Astrocyte (in vitro differentiated cells and primary cell): ENCODE measurements at regions not wholly inside any gene's neighbourhood (a gene's known extent, or its start where the extent isn't known, plus 50 kb on each side); places are given as distances from the start of the nearest gene placed in this dataset.

ENCODE experiments used
- DNase-seq: peaks from one replicate; pipeline ENCODE4 v3.0.0-alpha.2; 2010; ENCODE audit warnings: low read depth
- FAIRE-seq: peaks from 2 replicates; lab custom pipeline; 2011; peaks lifted over from hg19 to GRCh38; lab: Jason Lieb, UNC
- H2AFZ ChIP-seq: 2 replicates; pipeline ENCODE4 v1.6.0; 2012; ENCODE audit warnings: low read depth, low read length, inconsistent platforms
- H3K27ac ChIP-seq: 2 replicates; pipeline ENCODE4 v1.5.1; 2011; ENCODE audit warnings: low read depth, low read length, inconsistent platforms
- H3K27me3 ChIP-seq: 2 replicates; pipeline ENCODE4 v1.6.0; 2011; ENCODE audit warnings: low read length, inconsistent platforms; ENCODE audit not compliant: insufficient read depth
- H3K36me3 ChIP-seq: 2 replicates; pipeline ENCODE4 v1.5.1; 2011; ENCODE audit warnings: low read length, inconsistent platforms; ENCODE audit not compliant: insufficient read depth
- H3K4me1 ChIP-seq: 2 replicates; pipeline ENCODE4 v1.5.1; 2011; ENCODE audit warnings: low read length, inconsistent platforms; ENCODE audit not compliant: insufficient read depth
- H3K4me2 ChIP-seq: 2 replicates; pipeline ENCODE4 v1.6.0; 2012; ENCODE audit warnings: low read length, inconsistent platforms
- H3K4me3 ChIP-seq: 2 replicates; pipeline ENCODE4 v1.5.1; 2011; ENCODE audit warnings: low read depth, mild to moderate bottlenecking, low read length, inconsistent platforms; ENCODE audit not compliant: insufficient read depth
- H3K79me2 ChIP-seq: 2 replicates; pipeline ENCODE4 v1.6.0; 2012; ENCODE audit warnings: mild to moderate bottlenecking, low read length, inconsistent platforms; ENCODE audit not compliant: insufficient read depth
- H3K9ac ChIP-seq: 2 replicates; pipeline ENCODE4 v1.6.0; 2012; ENCODE audit warnings: mild to moderate bottlenecking, low read length, inconsistent platforms
- H3K9me3 ChIP-seq: 2 replicates; pipeline ENCODE4 v1.5.1; 2012; ENCODE audit warnings: low read depth, mild to moderate bottlenecking, low read length, inconsistent platforms; ENCODE audit not compliant: insufficient read depth
- H4K20me1 ChIP-seq: 2 replicates; pipeline ENCODE4 v1.6.0; 2012; ENCODE audit warnings: low read length, inconsistent platforms; ENCODE audit not compliant: insufficient read depth
- H3K27ac Mint-ChIP-seq: one replicate; pipeline ENCODE4 v1.8.0; 2021; ENCODE audit warnings: mild to moderate bottlenecking, mixed read lengths; ENCODE audit not compliant: unreplicated experiment
- H3K27me3 Mint-ChIP-seq: one replicate; pipeline ENCODE4 v1.8.0; 2021; ENCODE audit warnings: low read depth, mixed read lengths; ENCODE audit not compliant: unreplicated experiment
- H3K36me3 Mint-ChIP-seq: one replicate; pipeline ENCODE4 v1.8.0; 2021; ENCODE audit warnings: low read depth, mixed read lengths; ENCODE audit not compliant: unreplicated experiment
- H3K4me1 Mint-ChIP-seq: one replicate; pipeline ENCODE4 v1.8.0; 2021; ENCODE audit warnings: low read depth, mixed read lengths; ENCODE audit not compliant: unreplicated experiment
- H3K4me3 Mint-ChIP-seq: one replicate; pipeline ENCODE4 v1.8.0; 2021; ENCODE audit warnings: mild to moderate bottlenecking, moderate library complexity, mixed read lengths; ENCODE audit not compliant: unreplicated experiment
- H3K9me3 Mint-ChIP-seq: one replicate; pipeline ENCODE4 v1.8.0; 2021; ENCODE audit warnings: mild to moderate bottlenecking, mixed read lengths; ENCODE audit not compliant: unreplicated experiment
- CTCF ChIP-seq: IDR thresholded peaks from 2 replicates; pipeline ENCODE4 v1.5.1; 2011; ENCODE audit warnings: low read depth, mild to moderate bottlenecking, inconsistent platforms, low read length, moderate library complexity; ENCODE audit not compliant: insufficient read depth
- EZH2 ChIP-seq: IDR thresholded peaks from 2 replicates; pipeline ENCODE4 v1.6.1; 2012; ENCODE audit warnings: mild to moderate bottlenecking, low read length, inconsistent platforms; ENCODE audit not compliant: insufficient read depth

GRCh38 chr16:17566075-17566474 lies 95.3 kb upstream of the XYLT1 start:
- no peak overlapping the region for H3K4me3 ChIP-seq
- Mint-ChIP-seq H3K27ac (no peak overlapping the region), H3K4me1 (no peaks in the 10 kb centered on the region), H3K27me3 (peaks cover 4% of the 10 kb centered on the region), H3K4me3 (no peak overlapping the region), H3K36me3 (no peaks in the 10 kb centered on the region), H3K9me3 (no peaks in the 10 kb centered on the region)
- TF ChIP-seq CTCF (no peak), EZH2 (no peak)
- no peak overlapping the region for H3K4me2 ChIP-seq
- DNase-seq (no peak), FAIRE-seq (no peak)
- H3K9ac ChIP-seq: no peak overlapping the region
- no peaks in the 10 kb centered on the region for H3K36me3 ChIP-seq
- no peaks in the 10 kb centered on the region for H3K27me3 ChIP-seq
- H3K79me2 ChIP-seq: no peaks in the 10 kb centered on the region
- H4K20me1 ChIP-seq: no peaks in the 10 kb centered on the region
- H3K27ac ChIP-seq: no peak overlapping the region
- no peak overlapping the region for H2AFZ ChIP-seq
- no peaks in the 10 kb centered on the region for H3K4me1 ChIP-seq
- H3K9me3 ChIP-seq: no peaks in the 10 kb centered on the region

- FAIRE-seq: no peak
- Mint-ChIP-seq H3K27me3 (peaks cover 4% of the 10 kb centered on the region), H3K27ac (no peak overlapping the region), H3K4me3 (no peak overlapping the region), H3K36me3 (no peaks in the 10 kb centered on the region), H3K4me1 (no peaks in the 10 kb centered on the region), H3K9me3 (no peaks in the 10 kb centered on the region)
- Histone ChIP-seq H3K4me1 (no peaks in the 10 kb centered on the region), H3K27ac (no peak overlapping the region), H3K79me2 (no peaks in the 10 kb centered on the region), H3K4me3 (no peak overlapping the region), H2AFZ (no peak overlapping the region), H3K36me3 (no peaks in the 10 kb centered on the region), H4K20me1 (no peaks in the 10 kb centered on the region), H3K27me3 (no peaks in the 10 kb centered on the region), H3K4me2 (no peak overlapping the region), H3K9me3 (no peaks in the 10 kb centered on the region), H3K9ac (no peak overlapping the region)
- no peak for DNase-seq
- TF ChIP-seq EZH2 (no peak), CTCF (no peak)
Measured at GRCh38 chr16:17565605-17566004, 94.8 kb upstream of the XYLT1 start.

GRCh38 chr16:17564856-17565255 lies 94.1 kb upstream of the XYLT1 start:
- DNase-seq (no peak), FAIRE-seq (no peak)
- Histone ChIP-seq H2AFZ (no peak overlapping the region), H3K36me3 (no peaks in the 10 kb centered on the region), H3K27ac (no peak overlapping the region), H3K4me3 (no peak overlapping the region), H4K20me1 (no peaks in the 10 kb centered on the region), H3K4me1 (no peaks in the 10 kb centered on the region), H3K9me3 (no peaks in the 10 kb centered on the region), H3K79me2 (no peaks in the 10 kb centered on the region), H3K27me3 (no peaks in the 10 kb centered on the region), H3K9ac (no peak overlapping the region), H3K4me2 (no peak overlapping the region)
- H3K4me3 Mint-ChIP-seq: no peak overlapping the region
- H3K27me3 Mint-ChIP-seq: no peaks in the 10 kb centered on the region
- H3K9me3 Mint-ChIP-seq: no peaks in the 10 kb centered on the region
- no peaks in the 10 kb centered on the region for H3K36me3 Mint-ChIP-seq
- H3K4me1 Mint-ChIP-seq: no peaks in the 10 kb centered on the region
- TF ChIP-seq CTCF (no peak), EZH2 (no peak)
- H3K27ac Mint-ChIP-seq: no peak overlapping the region
